GM23338 (cell line): ENCODE measurements at regions not wholly inside any gene's neighbourhood (a gene's known extent, or its start where the extent isn't known, plus 50 kb on each side); places are given as distances from the start of the nearest gene placed in this dataset.

Experiments
- CREB1 ChIP-seq: fragments of 250-450 bp; sonication (Bioruptor Pico); IDR thresholded peaks from 2 replicates; pipeline ENCODE4 v1.5.0; 2020; ENCODE audit warnings: low read depth, mild to moderate bottlenecking, moderate library complexity
- CTCF ChIP-seq, 2 experiments: fragments of 200-600 bp in 1 of 2; sonication (generic) in 1 of 2; conservative IDR thresholded peaks; 2 replicates each; pipeline versions ENCODE4 v1.5.1 to v1.6.1; 2016 to 2017; ENCODE audit warnings: antibody characterized with exemption in 2 of 2, low read depth in 2 of 2, mild to moderate bottlenecking in 2 of 2, moderate library complexity in 1 of 2
- ETS1 ChIP-seq: IDR thresholded peaks from 2 replicates; pipeline ENCODE4 v1.6.1; 2016; ENCODE audit warnings: antibody characterized with exemption
- EZH2 ChIP-seq: fragments of 200-600 bp; sonication (generic); IDR thresholded peaks from one replicate; pipeline ENCODE4 v1.8.0; 2017; ENCODE audit warnings: antibody characterized with exemption, mild to moderate bottlenecking, low read depth; ENCODE audit not compliant: unreplicated experiment
- EZH2phosphoT487 ChIP-seq: fragments of 200-600 bp; sonication (generic); IDR thresholded peaks from one replicate; pipeline ENCODE4 v1.8.1; 2018; ENCODE audit warnings: antibody characterized with exemption; ENCODE audit not compliant: unreplicated experiment
- JUNB ChIP-seq: IDR thresholded peaks from one replicate; pipeline ENCODE4 v1.6.1; 2016; ENCODE audit warnings: antibody characterized with exemption; ENCODE audit not compliant: unreplicated experiment
- NANOG ChIP-seq: IDR thresholded peaks from 2 replicates; pipeline ENCODE4 v1.6.1; 2016; ENCODE audit warnings: antibody characterized with exemption, borderline replicate concordance
- POLR2AphosphoS5 ChIP-seq: IDR thresholded peaks from 2 replicates; pipeline ENCODE4 v1.6.1; 2016; ENCODE audit warnings: antibody characterized with exemption, low read depth
- REST ChIP-seq: IDR thresholded peaks from one replicate; pipeline ENCODE4 v1.6.1; 2018; ENCODE audit warnings: antibody characterized with exemption; ENCODE audit not compliant: unreplicated experiment
- ZNF114 ChIP-seq: fragments of 250-450 bp; sonication (Bioruptor Pico); IDR thresholded peaks from 2 replicates; pipeline ENCODE4 v1.5.0; 2020; ENCODE audit warnings: mild to moderate bottlenecking, moderate library complexity
- ZNF331 ChIP-seq: fragments of 250-450 bp; sonication (Bioruptor Pico); IDR thresholded peaks from 2 replicates; pipeline ENCODE4 v1.5.0; 2020; ENCODE audit warnings: low read depth, mild to moderate bottlenecking, moderate library complexity
- ZNF462 ChIP-seq: fragments of 250-450 bp; sonication (Bioruptor Pico); IDR thresholded peaks from 2 replicates; pipeline ENCODE4 v1.5.0; 2020; ENCODE audit warnings: mild to moderate bottlenecking, moderate library complexity

GRCh38 chr4:112882286-112882685, 167.2 kb upstream of the ANK2 start:
- no peak for TF ChIP-seq CTCF (conservative IDR thresholded peaks at IDR 0.05; ENCODE audit: low read depth in 2 of 2)
- TF ChIP-seq POLR2AphosphoS5: no peak
- TF ChIP-seq EZH2phosphoT487: no peak
- TF ChIP-seq ZNF331 (CRISPR knock-in tag): no peak
- TF ChIP-seq EZH2: no peak
- TF ChIP-seq REST: no peak
- TF ChIP-seq CREB1 (CRISPR knock-in tag): no peak
- TF ChIP-seq ZNF114: no peak
- no peak for TF ChIP-seq ZNF462 (CRISPR knock-in tag)
- TF ChIP-seq JUNB: no peak
- no peak for TF ChIP-seq NANOG
- no peak for TF ChIP-seq ETS1
